Calu3 (cell line): ENCODE measurements at regions not wholly inside any gene's neighbourhood (a gene's known extent, or its start where the extent isn't known, plus 50 kb on each side); places are given as distances from the start of the nearest gene placed in this dataset.

Experiments used
- BruUV-seq: library from RNA; stranded (reverse); fragments of 400-500 nt; replicated peaks from 2 replicates; lab custom pipeline; 2021; lab: Mats Ljungman, UMichigan
- CTCF ChIA-PET: fragments of 300-600 bp; sonication (Branson Sonifier 250); formaldehyde crosslinking; loops from one replicate; lab custom pipeline; 2022; ENCODE audit warnings: antibody characterized with exemption; lab: Charles Lee
- DNase-seq: peaks from one replicate; pipeline ENCODE4 v3.0.0; 2022
- H3K27ac Mint-ChIP-seq: one replicate; pipeline ENCODE4 v1.8.0; 2022; ENCODE audit warnings: mixed read lengths; ENCODE audit not compliant: unreplicated experiment
- H3K27me3 Mint-ChIP-seq: one replicate; pipeline ENCODE4 v1.8.0; 2022; ENCODE audit warnings: mixed read lengths; ENCODE audit not compliant: unreplicated experiment
- H3K36me3 Mint-ChIP-seq: one replicate; pipeline ENCODE4 v1.8.0; 2022; ENCODE audit warnings: mild to moderate bottlenecking, moderate library complexity, mixed read lengths; ENCODE audit not compliant: insufficient read depth, unreplicated experiment
- H3K4me1 Mint-ChIP-seq: one replicate; pipeline ENCODE4 v1.8.0; 2022; ENCODE audit warnings: mild to moderate bottlenecking, low read depth, mixed read lengths; ENCODE audit not compliant: unreplicated experiment
- H3K4me3 Mint-ChIP-seq: one replicate; pipeline ENCODE4 v1.8.0; 2022; ENCODE audit warnings: mild to moderate bottlenecking, low read depth, moderate library complexity, mixed read lengths; ENCODE audit not compliant: unreplicated experiment
- H3K9me3 Mint-ChIP-seq: one replicate; pipeline ENCODE4 v1.8.0; 2022; ENCODE audit warnings: low read depth, mixed read lengths; ENCODE audit not compliant: unreplicated experiment
- CTCF ChIP-seq: fragments of 200-600 bp; IDR thresholded peaks from one replicate; pipeline ENCODE4 v1.8.0; 2022; ENCODE audit warnings: antibody characterized with exemption; ENCODE audit not compliant: unreplicated experiment
- intact Hi-C: fragments of 100-400 bp; cut with micrococcal nuclease; formaldehyde crosslinking; loops from one replicate; pipeline ENCODE4 v1.10.0; 2022; ENCODE audit not compliant: unreplicated experiment

GRCh38 chr2:238771639-238772038 lies 76.2 kb upstream of the TWIST2 start:
- CTCF ChIA-PET: interaction anchor here (0.6 kb wide), 1 partner anchor 188 kb away, joined by 3 read pairs; no protein-coding TSS in a partner anchor
- peaks cover 77% of the 10 kb centered on the region for H3K27me3 Mint-ChIP-seq

GRCh38 chr2:238772635-238773297 lies 75.1 kb upstream of the TWIST2 start:
- no TSS peak for BruUV-seq
- Mint-ChIP-seq H3K4me3 (no peak overlapping the region), H3K36me3 (no peaks in the 10 kb centered on the region), H3K9me3 (peaks cover 38% of the 10 kb centered on the region), H3K27me3 (peaks cover 70% of the 10 kb centered on the region), H3K27ac (no peak overlapping the region), H3K4me1 (no peaks in the 10 kb centered on the region)
- no peak for DNase-seq
- no peak for TF ChIP-seq CTCF
- CTCF ChIA-PET: no interaction called here
- intact Hi-C loops: no loop called here

More at GRCh38 chr2:238771639-238772038, 76.2 kb upstream of the TWIST2 start:
- BruUV-seq: no TSS peak
- Mint-ChIP-seq H3K27ac (no peak overlapping the region), H3K9me3 (peaks cover 43% of the 10 kb centered on the region), H3K4me1 (no peaks in the 10 kb centered on the region), H3K36me3 (no peaks in the 10 kb centered on the region), H3K4me3 (no peak overlapping the region)
- intact Hi-C loops: no loop called here
- TF ChIP-seq CTCF: no peak
- DNase-seq: no peak

- DNase-seq: no peak
- intact Hi-C loops: no loop called here
These were observed 74.4 kb upstream of the TWIST2 start for GRCh38 chr2:238773472-238773871.

GRCh38 chr2:238774071-238774470 lies 73.8 kb upstream of the TWIST2 start:
- Mint-ChIP-seq H3K4me3 (no peak overlapping the region), H3K27ac (no peak overlapping the region), H3K9me3 (peaks cover 28% of the 10 kb centered on the region), H3K4me1 (no peaks in the 10 kb centered on the region), H3K27me3 (peaks cover 57% of the 10 kb centered on the region), H3K36me3 (no peaks in the 10 kb centered on the region)
- no TSS peak for BruUV-seq
- intact Hi-C loops: no loop called here
- CTCF ChIA-PET: no interaction called here
- no peak for TF ChIP-seq CTCF
- DNase-seq: no peak

More at GRCh38 chr2:238773472-238773871, 74.4 kb upstream of the TWIST2 start:
- Mint-ChIP-seq H3K9me3 (peaks cover 34% of the 10 kb centered on the region), H3K27me3 (peaks cover 63% of the 10 kb centered on the region), H3K27ac (no peak overlapping the region), H3K4me1 (no peaks in the 10 kb centered on the region), H3K4me3 (no peak overlapping the region), H3K36me3 (no peaks in the 10 kb centered on the region)
- BruUV-seq: no TSS peak
- CTCF ChIA-PET: no interaction called here
- no peak for TF ChIP-seq CTCF
